ENCODE measurements at regions not wholly inside any gene's neighbourhood (a gene's known extent, or its start where the extent isn't known, plus 50 kb on each side); places are given as distances from the start of the nearest gene placed in this dataset.
"Not testable (repeated sequence)": the region's sequence is repeated elsewhere in the genome, so short reads cannot be mapped to it uniquely, and the experiment has no call there.

DNA sequence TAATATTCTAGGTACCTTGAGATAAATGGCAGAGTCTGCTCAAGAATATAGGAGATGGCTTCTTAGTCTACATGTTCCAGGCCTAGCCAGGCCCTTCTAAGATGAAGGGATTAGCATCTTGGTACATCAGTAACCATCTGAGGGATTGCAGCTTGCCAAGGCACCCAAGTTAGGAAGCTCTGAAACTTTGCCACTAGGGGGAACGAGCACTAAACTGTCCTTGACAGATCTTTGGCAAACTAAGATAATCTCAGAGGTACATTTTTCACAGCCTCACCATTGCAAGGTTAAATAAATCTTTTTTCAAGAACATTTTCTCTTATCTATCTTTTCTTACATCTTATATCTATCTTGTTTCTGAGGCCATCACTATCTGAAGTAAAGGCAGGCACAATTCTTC, 351.2 kb downstream of the RAP2B start:
- no peak overlapping the region for H3K4me3 ChIP-seq (ENCODE audit: low read depth, low read length)

DNA sequence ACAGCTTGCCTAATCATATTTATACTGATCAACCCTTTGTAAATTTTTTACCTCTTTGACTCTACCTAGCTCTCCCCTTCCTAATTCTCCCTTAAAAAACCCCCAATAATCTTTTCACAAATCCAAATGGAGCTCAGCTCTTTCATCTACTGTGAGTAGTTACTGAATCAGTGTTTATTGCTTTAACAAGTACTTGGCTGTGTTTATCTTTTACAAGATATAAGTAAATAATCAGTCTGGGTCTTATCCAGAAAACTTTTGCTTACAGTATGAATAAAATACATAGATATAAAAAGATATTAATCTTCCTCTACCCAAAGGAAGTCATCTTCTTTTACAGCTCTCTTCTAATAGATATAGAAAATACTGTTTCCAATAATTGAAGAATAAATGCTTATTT, 366.4 kb downstream of the RAP2B start:
- DNase-seq: no peak
- H3K27me3 ChIP-seq (replicated peaks): no peaks in the 10 kb centered on the region
- H3K36me3 ChIP-seq (replicated peaks): no peaks in the 10 kb centered on the region
- in situ Hi-C loops (cut with HindIII; ENCODE audit: low pct_ligation_motif_present, low sequenced_read_pairs): no loop called here
- no peak overlapping the region for H3K4me3 ChIP-seq (ENCODE audit: low read depth, low read length)
- TF ChIP-seq, protein P1, sequence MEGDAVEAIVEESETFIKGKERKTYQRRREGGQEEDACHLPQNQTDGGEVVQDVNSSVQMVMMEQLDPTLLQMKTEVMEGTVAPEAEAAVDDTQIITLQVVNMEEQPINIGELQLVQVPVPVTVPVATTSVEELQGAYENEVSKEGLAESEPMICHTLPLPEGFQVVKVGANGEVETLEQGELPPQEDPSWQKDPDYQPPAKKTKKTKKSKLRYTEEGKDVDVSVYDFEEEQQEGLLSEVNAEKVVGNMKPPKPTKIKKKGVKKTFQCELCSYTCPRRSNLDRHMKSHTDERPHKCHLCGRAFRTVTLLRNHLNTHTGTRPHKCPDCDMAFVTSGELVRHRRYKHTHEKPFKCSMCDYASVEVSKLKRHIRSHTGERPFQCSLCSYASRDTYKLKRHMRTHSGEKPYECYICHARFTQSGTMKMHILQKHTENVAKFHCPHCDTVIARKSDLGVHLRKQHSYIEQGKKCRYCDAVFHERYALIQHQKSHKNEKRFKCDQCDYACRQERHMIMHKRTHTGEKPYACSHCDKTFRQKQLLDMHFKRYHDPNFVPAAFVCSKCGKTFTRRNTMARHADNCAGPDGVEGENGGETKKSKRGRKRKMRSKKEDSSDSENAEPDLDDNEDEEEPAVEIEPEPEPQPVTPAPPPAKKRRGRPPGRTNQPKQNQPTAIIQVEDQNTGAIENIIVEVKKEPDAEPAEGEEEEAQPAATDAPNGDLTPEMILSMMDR (IDR thresholded peaks at IDR 0.05; ENCODE audit: low read depth, low read length, missing control alignments): no peak
- no peak overlapping the region for H3K27ac ChIP-seq

More for the DNA sequence above, 351.2 kb downstream of the RAP2B start:
- in situ Hi-C loops (cut with HindIII; ENCODE audit: low pct_ligation_motif_present, low sequenced_read_pairs): no loop called here
- TF ChIP-seq, protein P1 (IDR thresholded peaks at IDR 0.05; ENCODE audit: low read depth, low read length, missing control alignments): peak; percentile 59
- Histone ChIP-seq H3K27ac (no peak overlapping the region), H3K27me3 (replicated peaks) (no peaks in the 10 kb centered on the region), H3K36me3 (replicated peaks) (no peaks in the 10 kb centered on the region)
- DNase-seq: peak; percentile 7

DNA sequence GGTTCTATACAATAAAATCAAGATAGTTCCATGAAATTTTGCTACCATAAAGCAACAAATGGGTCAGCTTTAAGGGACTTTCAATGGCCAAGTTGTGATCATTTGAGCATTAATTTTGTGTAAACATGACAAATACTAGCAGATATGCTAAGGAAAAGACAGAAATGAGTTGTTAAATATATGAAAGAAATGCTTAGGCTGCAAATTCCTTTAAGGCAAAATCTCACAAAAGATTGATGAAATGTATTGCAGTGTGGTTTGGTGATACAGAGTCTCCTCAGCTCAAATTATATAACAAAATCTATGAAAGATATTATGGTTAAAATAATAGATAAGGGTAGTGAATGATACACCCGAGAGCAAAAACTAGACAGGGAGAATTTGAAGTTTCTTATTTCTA, 377.2 kb downstream of the RAP2B start:
- no peak overlapping the region for H3K4me3 ChIP-seq (ENCODE audit: low read depth, low read length)
- DNase-seq: no peak
- no peaks in the 10 kb centered on the region for H3K36me3 ChIP-seq (replicated peaks)
- no peak overlapping the region for H3K27ac ChIP-seq
- TF ChIP-seq, protein P1 (IDR thresholded peaks at IDR 0.05; ENCODE audit: low read depth, low read length, missing control alignments): no peak
- no peaks in the 10 kb centered on the region for H3K27me3 ChIP-seq (replicated peaks)
- in situ Hi-C loops (cut with HindIII; ENCODE audit: low pct_ligation_motif_present, low sequenced_read_pairs): no loop called here

DNA sequence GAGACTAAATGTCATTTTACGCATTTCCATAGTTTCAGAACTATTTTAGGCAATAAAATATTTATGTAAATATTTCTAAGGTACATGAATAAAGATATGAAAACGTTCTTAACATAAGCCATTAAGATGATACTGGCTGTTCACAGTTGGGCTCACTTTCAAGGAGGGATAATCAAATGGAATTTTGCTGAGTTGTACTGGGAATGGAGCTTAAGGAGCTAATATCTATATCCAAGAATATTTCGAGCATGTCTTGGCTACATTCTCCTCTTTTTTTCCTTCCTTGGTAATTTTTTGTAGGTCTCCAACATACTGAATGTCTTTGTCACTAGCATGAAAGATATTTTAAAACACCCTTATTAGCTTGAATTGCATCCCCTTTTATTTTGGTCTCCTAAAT, 383.4 kb downstream of the RAP2B start:
- Histone ChIP-seq H3K4me3 (ENCODE audit: low read depth, low read length) (no peak overlapping the region), H3K27ac (no peak overlapping the region), H3K27me3 (replicated peaks) (no peaks in the 10 kb centered on the region), H3K36me3 (replicated peaks) (no peaks in the 10 kb centered on the region)
- in situ Hi-C loops (cut with HindIII; ENCODE audit: low pct_ligation_motif_present, low sequenced_read_pairs): no loop called here
- no peak for DNase-seq
- TF ChIP-seq, protein P1 (IDR thresholded peaks at IDR 0.05; ENCODE audit: low read depth, low read length, missing control alignments): no peak

DNA sequence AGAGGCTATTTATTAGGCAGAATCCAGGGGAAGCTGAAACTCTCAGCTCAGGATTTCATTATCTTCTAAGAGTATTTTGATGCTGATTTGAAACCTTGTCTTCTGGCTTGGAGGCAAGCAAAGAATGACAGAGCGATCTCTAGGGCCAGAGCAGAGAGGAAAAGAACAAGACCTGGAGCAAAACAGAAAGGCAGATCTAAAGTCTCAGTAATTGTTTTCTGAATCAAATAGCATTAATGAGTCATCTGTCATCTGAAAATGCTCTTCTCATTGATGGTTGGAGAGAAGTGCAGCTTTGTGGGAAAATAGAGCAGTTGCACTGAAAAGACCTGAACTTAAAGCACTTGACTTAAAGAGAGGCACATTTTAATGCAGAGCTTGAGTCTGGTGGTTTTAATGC, 385.9 kb downstream of the RAP2B start:
- no peaks in the 10 kb centered on the region for H3K36me3 ChIP-seq (replicated peaks)
- in situ Hi-C loops (cut with HindIII; ENCODE audit: low pct_ligation_motif_present, low sequenced_read_pairs): no loop called here
- H3K4me3 ChIP-seq (ENCODE audit: low read depth, low read length): no peak overlapping the region
- no peaks in the 10 kb centered on the region for H3K27me3 ChIP-seq (replicated peaks)
- TF ChIP-seq, protein P1 (IDR thresholded peaks at IDR 0.05; ENCODE audit: low read depth, low read length, missing control alignments): no peak
- no peak for DNase-seq
- H3K27ac ChIP-seq: no peak overlapping the region

DNA sequence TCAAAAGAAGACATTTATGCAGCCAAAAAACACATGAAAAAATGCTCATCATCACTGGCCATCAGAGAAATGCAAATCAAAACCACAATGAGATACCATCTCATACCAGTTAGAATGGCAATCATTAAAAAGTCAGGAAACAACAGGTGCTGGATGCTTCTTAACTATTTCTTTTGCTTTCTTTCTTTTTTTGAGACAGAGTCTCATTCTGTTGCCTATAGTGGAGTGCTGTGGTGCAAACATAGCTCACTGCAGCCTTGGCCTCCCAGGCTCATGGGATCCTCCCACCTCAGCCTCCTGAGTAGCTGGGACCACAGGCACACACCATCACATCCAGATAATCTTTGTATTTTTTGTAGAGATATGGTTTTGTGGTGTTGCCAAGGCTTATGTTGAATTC, 387.7 kb downstream of the RAP2B start:
- H3K4me3 ChIP-seq (ENCODE audit: low read depth, low read length); H3K27me3 ChIP-seq (replicated peaks); H3K27ac ChIP-seq; DNase-seq; in situ Hi-C loops (cut with HindIII; ENCODE audit: low pct_ligation_motif_present, low sequenced_read_pairs); H3K36me3 ChIP-seq (replicated peaks): not testable (repeated sequence)
